Esophagus squamous epithelium (tissue), 4 donors: ENCODE measurements at regions not wholly inside any gene's neighbourhood (a gene's known extent, or its start where the extent isn't known, plus 50 kb on each side); places are given as distances from the start of the nearest gene placed in this dataset.

Source experiments
- CTCF ChIP-seq, 6 experiments: fragments of 450-650 bp in 4 of 6; fragments of 200-600 bp in 2 of 6; sonication (generic) in 2 of 6; IDR thresholded peaks; one replicate each; pipeline ENCODE4 v1.5.1; 2016 to 2019; ENCODE audit warnings: antibody characterized with exemption in 6 of 6, mild to moderate bottlenecking in 4 of 6, moderate library complexity in 4 of 6
- POLR2A ChIP-seq, 4 donors: fragments of 450-650 bp; IDR thresholded peaks; one replicate each; pipeline ENCODE4 v1.6.1; 2017; ENCODE audit warnings: antibody characterized with exemption in 4 of 4, mild to moderate bottlenecking in 4 of 4, moderate library complexity in 3 of 4

GRCh38 chr6:19127081-19127480 is 710.1 kb upstream of the ID4 start:
- TF ChIP-seq CTCF (IDR thresholded peaks at IDR 0.05) (no peak), POLR2A (IDR thresholded peaks at IDR 0.05) (no peak)
